WI38 (cell line): ENCODE measurements at regions not wholly inside any gene's neighbourhood (a gene's known extent, or its start where the extent isn't known, plus 50 kb on each side); places are given as distances from the start of the nearest gene placed in this dataset.
A peak's percentile ranks its signal among the peaks of the same experiment; 100 is the strongest.
"Not testable (repeated sequence)": the region's sequence is repeated elsewhere in the genome, so short reads cannot be mapped to it uniquely, and the experiment has no call there.

Experiments
- H3K4me3 ChIP-seq: 2 replicates; pipeline ENCODE4 v1.5.1; 2011; ENCODE audit warnings: low read depth, mild to moderate bottlenecking, control low read depth, low read length
- CTCF ChIP-seq: IDR thresholded peaks from 2 replicates; pipeline ENCODE4 v1.5.1; 2012; ENCODE audit warnings: low read depth, mild to moderate bottlenecking, control low read depth, low read length

- no peak overlapping the region for H3K4me3 ChIP-seq
- TF ChIP-seq CTCF, result no peak
Measured at GRCh38 chr7:115574681-115575291, 455.8 kb downstream of the TFEC start.

- no peak overlapping the region for H3K4me3 ChIP-seq
- TF ChIP-seq CTCF, result no peak
Measured at GRCh38 chr7:115572111-115572510, 458.5 kb downstream of the TFEC start.

GRCh38 chr7:115561335-115562110 is 469.0 kb downstream of the TFEC start:
- peak; percentile 19; the same call in 1 of the 2 replicates for TF ChIP-seq CTCF
- H3K4me3 ChIP-seq, result no peak overlapping the region

GRCh38 chr7:115559877-115560276 is 470.7 kb downstream of the TFEC start:
- no peak for TF ChIP-seq CTCF
- H3K4me3 ChIP-seq, result no peak overlapping the region

GRCh38 chr7:115558161-115558560 is 472.4 kb downstream of the TFEC start:
- no peak overlapping the region for H3K4me3 ChIP-seq
- TF ChIP-seq CTCF, result no peak

DNA sequence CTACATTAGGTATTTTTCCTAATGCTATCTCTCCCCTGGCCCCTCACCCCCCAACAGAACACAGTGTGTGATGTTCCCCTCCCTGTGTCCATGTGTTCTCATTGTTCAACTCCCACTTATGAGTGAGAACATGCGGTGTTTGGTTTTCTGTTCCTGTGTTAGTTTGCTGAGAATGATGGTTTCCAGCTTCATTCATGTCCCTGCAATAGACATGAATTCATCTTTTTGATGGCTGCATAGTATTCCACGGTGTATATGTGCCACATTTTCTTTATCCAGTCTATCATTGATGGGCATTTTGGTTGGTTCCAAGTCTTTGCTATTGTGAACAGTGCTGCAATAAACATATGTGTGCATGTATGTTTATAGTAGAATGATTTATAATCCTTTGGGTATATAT is 473.3 kb downstream of the TFEC start:
- not testable (repeated sequence) for H3K4me3 ChIP-seq

DNA sequence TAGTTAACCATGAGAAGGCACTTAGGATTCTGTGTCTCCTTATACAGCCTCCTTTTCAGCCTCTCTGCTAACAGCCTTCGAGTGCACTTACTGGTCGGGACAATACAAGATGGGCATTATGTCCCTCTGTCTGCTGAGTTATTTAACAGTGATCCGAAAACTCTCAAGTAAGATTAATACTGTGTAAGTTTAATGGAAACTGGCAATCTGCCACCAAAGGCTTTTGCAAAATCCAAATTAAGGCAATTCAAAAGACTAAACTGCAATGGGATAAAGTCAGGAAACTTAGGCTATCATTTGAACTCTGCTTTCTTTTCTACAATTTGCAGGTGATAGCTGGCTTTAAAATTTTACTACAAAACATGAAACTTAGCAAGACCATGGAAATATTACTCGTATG is 477.8 kb downstream of the TFEC start:
- TF ChIP-seq CTCF, result no peak
- no peak overlapping the region for H3K4me3 ChIP-seq
